Gastrocnemius medialis (tissue), 4 donors: ENCODE measurements at regions not wholly inside any gene's neighbourhood (a gene's known extent, or its start where the extent isn't known, plus 50 kb on each side); places are given as distances from the start of the nearest gene placed in this dataset.

Experiments used
- ATAC-seq, 2 donors: fragments of 150-250 bp; one replicate each; pipeline ENCODE4 v1.9.1; 2016
- DNase-seq, 2 donors: peaks; one replicate each; pipeline ENCODE4 v3.0.0-alpha.2; 2019
- H3K27ac ChIP-seq, 4 donors: fragments of 200-600 bp; sonication (generic); 1 replicate in 1 of 4; 2 replicates in 3 of 4; pipeline ENCODE4 v1.5.1; 2016 to 2018; ENCODE audit warnings: mild to moderate bottlenecking in 2 of 4, moderate library complexity in 1 of 4
- H3K27me3 ChIP-seq, 3 donors: fragments of 200-600 bp; sonication (generic) in 2 of 3; 1 replicate in 1 of 3; 2 replicates in 2 of 3; pipeline versions ENCODE4 v1.5.1 to v1.6.0; 2016 to 2019; ENCODE audit warnings: mild to moderate bottlenecking in 1 of 3, moderate library complexity in 1 of 3
- H3K36me3 ChIP-seq, 2 donors: fragments of 200-600 bp; sonication (generic) in 1 of 2; one replicate each; pipeline ENCODE4 v1.5.1; 2017 to 2018
- H3K4me1 ChIP-seq, 2 donors: fragments of 200-600 bp; sonication (generic) in 1 of 2; one replicate each; pipeline ENCODE4 v1.5.1; 2016 to 2017; ENCODE audit warnings: mild to moderate bottlenecking in 2 of 2
- H3K4me3 ChIP-seq, 4 donors: fragments of 200-600 bp; sonication (generic) in 3 of 4; 1 replicate in 1 of 4; 2 replicates in 3 of 4; pipeline ENCODE4 v1.5.1; 2016 to 2019; ENCODE audit warnings: mild to moderate bottlenecking in 2 of 4
- H3K9me3 ChIP-seq, 3 donors: fragments of 200-600 bp; sonication (generic) in 2 of 3; 1 replicate in 1 of 3; 2 replicates in 2 of 3; pipeline ENCODE4 v1.5.1; 2016 to 2019
- CTCF ChIP-seq, 5 experiments: fragments of 450-650 bp in 3 of 5; fragments of 200-600 bp in 2 of 5; sonication (generic) in 2 of 5; IDR thresholded peaks in 4 of 5; conservative IDR thresholded peaks in 1 of 5; 1 replicate in 4 of 5; 2 replicates in 1 of 5; pipeline ENCODE4 v1.5.1; 2016 to 2019; ENCODE audit warnings: antibody characterized with exemption in 5 of 5, mild to moderate bottlenecking in 3 of 5, moderate library complexity in 3 of 5
- POLR2A ChIP-seq, 2 donors: fragments of 450-650 bp; IDR thresholded peaks; one replicate each; pipeline ENCODE4 v1.6.1; 2017; ENCODE audit warnings: antibody characterized with exemption in 2 of 2, mild to moderate bottlenecking in 2 of 2, moderate library complexity in 2 of 2
- in situ Hi-C, 4 donors: fragments of 200-750 bp; cut with MboI; loops; one replicate each; pipeline versions ENCODE4 v1.15.0 to v1.8.0; 2017; ENCODE audit warnings: low sequenced_read_pairs in 4 of 4
- intact Hi-C: fragments of 100-400 bp; cut with DNase I; formaldehyde crosslinking; loops from one replicate; pipeline ENCODE4 v1.15.1; 2023; ENCODE audit warnings: low total_unique reads

GRCh38 chr22:47678048-47678447, 915.6 kb downstream of the TBC1D22A start:
- Histone ChIP-seq H3K27ac (no peak overlapping the region), H3K27me3 (no peaks in the 10 kb centered on the region), H3K36me3 (no peaks in the 10 kb centered on the region), H3K9me3 (no peaks in the 10 kb centered on the region), H3K4me1 (no peaks in the 10 kb centered on the region), H3K4me3 (no peak overlapping the region)
- in situ Hi-C loops, result no loop called here
- TF ChIP-seq CTCF (IDR thresholded peaks at IDR 0.05 in 4 of 5, conservative IDR thresholded peaks at IDR 0.05 in 1 of 5) (no peak), POLR2A (IDR thresholded peaks at IDR 0.05) (no peak)
- ATAC-seq, result no peak
- DNase-seq, result no peak
- intact Hi-C loops, result no loop called here

GRCh38 chr22:47676685-47677084, 914.2 kb downstream of the TBC1D22A start:
- Histone ChIP-seq H3K4me1 (no peaks in the 10 kb centered on the region), H3K27me3 (no peaks in the 10 kb centered on the region), H3K27ac (no peak overlapping the region), H3K4me3 (no peak overlapping the region), H3K36me3 (no peaks in the 10 kb centered on the region), H3K9me3 (no peaks in the 10 kb centered on the region)
- intact Hi-C loops (no loop called here), in situ Hi-C loops (no loop called here)
- ATAC-seq, result no peak
- TF ChIP-seq CTCF (IDR thresholded peaks at IDR 0.05 in 4 of 5, conservative IDR thresholded peaks at IDR 0.05 in 1 of 5) (no peak), POLR2A (IDR thresholded peaks at IDR 0.05) (no peak)
- DNase-seq, result no peak

GRCh38 chr22:47674600-47674999, 912.1 kb downstream of the TBC1D22A start:
- intact Hi-C loops, result no loop called here
- DNase-seq, result no peak
- TF ChIP-seq POLR2A (IDR thresholded peaks at IDR 0.05) (no peak), CTCF (IDR thresholded peaks at IDR 0.05 in 4 of 5, conservative IDR thresholded peaks at IDR 0.05 in 1 of 5) (no peak)
- Histone ChIP-seq H3K4me3 (no peak overlapping the region), H3K4me1 (no peaks in the 10 kb centered on the region), H3K27ac (no peak overlapping the region), H3K9me3 (no peaks in the 10 kb centered on the region), H3K36me3 (no peaks in the 10 kb centered on the region), H3K27me3 (no peaks in the 10 kb centered on the region)
- in situ Hi-C loops, result no loop called here
- ATAC-seq, result no peak

- no peak for DNase-seq
- no peak for TF ChIP-seq CTCF (IDR thresholded peaks at IDR 0.05 in 4 of 5, conservative IDR thresholded peaks at IDR 0.05 in 1 of 5)
- TF ChIP-seq POLR2A (IDR thresholded peaks at IDR 0.05), result no peak
- Histone ChIP-seq H3K27ac (no peak overlapping the region), H3K4me1 (no peaks in the 10 kb centered on the region), H3K36me3 (no peaks in the 10 kb centered on the region), H3K4me3 (no peak overlapping the region), H3K27me3 (no peaks in the 10 kb centered on the region), H3K9me3 (no peaks in the 10 kb centered on the region)
- ATAC-seq, result no peak
- in situ Hi-C loops, result no loop called here
- intact Hi-C loops, result no loop called here
These were observed 911.1 kb downstream of the TBC1D22A start for GRCh38 chr22:47673557-47673956.

GRCh38 chr22:47672526-47672925, 910.1 kb downstream of the TBC1D22A start:
- ATAC-seq, result no peak
- Histone ChIP-seq H3K36me3 (no peaks in the 10 kb centered on the region), H3K27me3 (no peaks in the 10 kb centered on the region), H3K27ac (no peak overlapping the region), H3K4me1 (no peaks in the 10 kb centered on the region), H3K4me3 (no peak overlapping the region), H3K9me3 (no peaks in the 10 kb centered on the region)
- TF ChIP-seq CTCF (IDR thresholded peaks at IDR 0.05 in 4 of 5, conservative IDR thresholded peaks at IDR 0.05 in 1 of 5) (no peak), POLR2A (IDR thresholded peaks at IDR 0.05) (no peak)
- intact Hi-C loops, result no loop called here
- DNase-seq, result no peak
- in situ Hi-C loops, result no loop called here
